Smooth muscle cell (in vitro differentiated cells): ENCODE measurements at regions not wholly inside any gene's neighbourhood (a gene's known extent, or its start where the extent isn't known, plus 50 kb on each side); places are given as distances from the start of the nearest gene placed in this dataset.

Experiments used
- DNase-seq: peaks from one replicate; lab custom pipeline; 2025; ENCODE audit not compliant: unreplicated experiment; lab: John Stamatoyannopoulos, UW
- H2AFZ ChIP-seq: fragments of 200-600 bp; sonication (generic); 2 replicates; pipeline ENCODE4 v1.6.0; 2016; ENCODE audit warnings: antibody characterized with exemption, low read depth, mild to moderate bottlenecking
- H3F3A ChIP-seq: fragments of 200-600 bp; sonication (generic); 2 replicates; pipeline ENCODE4 v1.6.0; 2017; ENCODE audit warnings: antibody characterized with exemption, low read depth
- H3K27ac ChIP-seq: fragments of 200-600 bp; sonication (generic); 2 replicates; pipeline ENCODE4 v1.5.1; 2016; ENCODE audit warnings: low read depth, mild to moderate bottlenecking
- H3K27me3 ChIP-seq: fragments of 200-600 bp; sonication (generic); 2 replicates; pipeline ENCODE4 v1.6.1; 2016; ENCODE audit warnings: low read depth, mild to moderate bottlenecking
- H3K36me3 ChIP-seq: fragments of 200-600 bp; sonication (generic); 2 replicates; pipeline ENCODE4 v1.5.1; 2016; ENCODE audit warnings: low read depth
- H3K4me1 ChIP-seq: fragments of 200-600 bp; sonication (generic); 2 replicates; pipeline ENCODE4 v1.5.1; 2016; ENCODE audit warnings: low read depth
- H3K4me2 ChIP-seq: fragments of 200-600 bp; sonication (generic); 2 replicates; pipeline ENCODE4 v1.6.0; 2016; ENCODE audit warnings: mild to moderate bottlenecking
- H3K4me3 ChIP-seq: fragments of 200-600 bp; sonication (generic); 2 replicates; pipeline ENCODE4 v1.5.1; 2016; ENCODE audit warnings: mild to moderate bottlenecking
- H3K79me2 ChIP-seq: fragments of 200-600 bp; sonication (generic); 2 replicates; pipeline ENCODE4 v1.6.0; 2016; ENCODE audit warnings: low read depth, mild to moderate bottlenecking
- H3K9ac ChIP-seq: fragments of 200-600 bp; sonication (generic); 2 replicates; pipeline ENCODE4 v1.6.0; 2016; ENCODE audit warnings: low read depth
- H3K9me3 ChIP-seq: fragments of 200-600 bp; sonication (generic); replicated peaks from 2 replicates; pipeline ENCODE4 v1.5.1; 2016; ENCODE audit warnings: low read depth
- H4K20me1 ChIP-seq: fragments of 200-600 bp; sonication (generic); 2 replicates; pipeline ENCODE4 v1.6.0; 2016; ENCODE audit warnings: low read depth
- WGBS: methylation state at CpG from one replicate; pipeline ENCODE4 v1.1.7; 2016; ENCODE audit warnings: low lambda C conversion rate; 5-methylcytosine and 5-hydroxymethylcytosine counted together
- TF ChIP-seq, protein P1 (sequence below): fragments of 200-600 bp; sonication (generic); IDR thresholded peaks from 2 replicates; pipeline ENCODE4 v1.5.1; 2017; ENCODE audit warnings: borderline replicate concordance, mild to moderate bottlenecking, antibody characterized with exemption; ENCODE audit not compliant: insufficient read depth, poor library complexity, severe bottlenecking

DNA sequence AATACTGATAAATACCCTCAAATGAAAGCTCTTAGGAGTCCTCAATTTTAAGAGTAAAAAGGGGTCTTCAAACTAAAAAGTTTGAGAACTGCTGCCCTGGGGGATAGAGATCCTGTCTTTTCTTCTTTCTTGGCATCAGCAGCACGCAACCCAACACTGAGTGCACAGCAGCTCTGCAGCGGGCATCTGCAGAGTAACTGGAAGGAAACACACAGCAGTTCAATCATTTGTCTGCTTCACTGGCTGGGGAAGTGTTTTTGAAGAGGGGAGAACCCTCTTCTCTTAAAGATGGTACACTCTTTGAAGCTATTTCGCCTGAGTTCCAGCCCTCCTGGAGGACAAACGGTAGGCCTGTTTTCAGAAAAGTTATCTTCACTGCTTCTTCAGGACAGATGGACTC, 193.6 kb downstream of the FGFR2 start:
- H3K27ac ChIP-seq: no peak overlapping the region

DNA sequence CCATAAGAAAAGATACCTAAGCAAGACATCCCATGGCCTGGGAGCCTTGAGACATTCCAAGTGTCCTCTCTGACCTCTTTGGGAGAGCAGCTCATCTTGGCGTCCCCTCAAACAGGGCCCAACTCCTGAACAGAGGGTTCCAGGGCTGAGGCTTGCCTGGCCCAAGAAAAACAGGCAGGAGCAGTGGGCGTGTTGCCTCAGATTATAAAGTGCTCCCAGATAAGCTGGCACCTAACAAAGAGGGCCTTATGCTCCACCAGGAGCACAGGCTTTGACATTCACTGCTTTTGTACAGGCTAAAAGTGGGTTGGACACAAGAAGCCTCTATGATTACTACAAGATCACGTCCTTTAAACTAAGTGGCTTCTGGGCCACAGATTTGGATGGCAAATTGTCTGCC, 193.1 kb downstream of the FGFR2 start:
- Histone ChIP-seq H3K9me3 (no peaks in the 10 kb centered on the region), H3K79me2 (no peaks in the 10 kb centered on the region), H3K4me1 (no peaks in the 10 kb centered on the region), H2AFZ (no peak overlapping the region), H3K27ac (no peak overlapping the region), H3K9ac (no peak overlapping the region), H3F3A (no peaks in the 10 kb centered on the region), H3K4me3 (no peak overlapping the region), H4K20me1 (no peaks in the 10 kb centered on the region), H3K27me3 (no peaks in the 10 kb centered on the region), H3K4me2 (no peak overlapping the region), H3K36me3 (no peaks in the 10 kb centered on the region)
- DNase-seq: no peak
- 79% methylated on average over 3 of the region's 3 CpGs for WGBS
- TF ChIP-seq, protein P1, sequence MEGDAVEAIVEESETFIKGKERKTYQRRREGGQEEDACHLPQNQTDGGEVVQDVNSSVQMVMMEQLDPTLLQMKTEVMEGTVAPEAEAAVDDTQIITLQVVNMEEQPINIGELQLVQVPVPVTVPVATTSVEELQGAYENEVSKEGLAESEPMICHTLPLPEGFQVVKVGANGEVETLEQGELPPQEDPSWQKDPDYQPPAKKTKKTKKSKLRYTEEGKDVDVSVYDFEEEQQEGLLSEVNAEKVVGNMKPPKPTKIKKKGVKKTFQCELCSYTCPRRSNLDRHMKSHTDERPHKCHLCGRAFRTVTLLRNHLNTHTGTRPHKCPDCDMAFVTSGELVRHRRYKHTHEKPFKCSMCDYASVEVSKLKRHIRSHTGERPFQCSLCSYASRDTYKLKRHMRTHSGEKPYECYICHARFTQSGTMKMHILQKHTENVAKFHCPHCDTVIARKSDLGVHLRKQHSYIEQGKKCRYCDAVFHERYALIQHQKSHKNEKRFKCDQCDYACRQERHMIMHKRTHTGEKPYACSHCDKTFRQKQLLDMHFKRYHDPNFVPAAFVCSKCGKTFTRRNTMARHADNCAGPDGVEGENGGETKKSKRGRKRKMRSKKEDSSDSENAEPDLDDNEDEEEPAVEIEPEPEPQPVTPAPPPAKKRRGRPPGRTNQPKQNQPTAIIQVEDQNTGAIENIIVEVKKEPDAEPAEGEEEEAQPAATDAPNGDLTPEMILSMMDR: no peak

More for the DNA sequence above, 193.6 kb downstream of the FGFR2 start:
- Histone ChIP-seq H3K4me2 (no peak overlapping the region), H4K20me1 (no peaks in the 10 kb centered on the region), H3K4me1 (no peaks in the 10 kb centered on the region), H3K9me3 (no peaks in the 10 kb centered on the region), H3K9ac (no peak overlapping the region), H2AFZ (no peak overlapping the region), H3K4me3 (no peak overlapping the region), H3K36me3 (no peaks in the 10 kb centered on the region), H3K27me3 (no peaks in the 10 kb centered on the region), H3F3A (no peaks in the 10 kb centered on the region), H3K79me2 (no peaks in the 10 kb centered on the region)
- TF ChIP-seq, protein P1: no peak
- DNase-seq: no peak
- WGBS: 92% methylated on average over 4 of the region's 4 CpGs

DNA sequence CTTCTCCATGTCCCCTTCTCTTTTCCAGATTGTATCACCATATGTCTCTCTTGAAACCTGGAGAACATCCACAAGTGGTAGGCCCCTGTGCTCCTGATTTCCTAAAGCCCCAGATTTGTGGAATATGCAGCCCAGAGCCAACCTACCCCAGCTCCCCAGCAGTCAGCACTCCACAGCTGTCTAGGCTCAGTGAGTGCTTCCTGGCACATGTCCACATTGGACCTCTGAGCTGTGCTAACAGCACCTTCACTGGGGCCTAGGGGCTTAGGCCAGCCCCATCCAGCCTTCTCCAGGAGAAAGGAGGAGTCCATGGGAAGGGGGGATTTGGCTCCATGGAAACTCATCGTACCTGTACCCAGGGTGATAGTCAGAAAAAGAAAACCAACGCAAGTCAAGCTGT, 192.7 kb downstream of the FGFR2 start:
- no peaks in the 10 kb centered on the region for H3K36me3 ChIP-seq
- no peaks in the 10 kb centered on the region for H3F3A ChIP-seq
- no peaks in the 10 kb centered on the region for H3K4me1 ChIP-seq
- H3K9ac ChIP-seq: no peak overlapping the region
- 96% methylated on average over 2 of the region's 2 CpGs for WGBS
- no peaks in the 10 kb centered on the region for H3K79me2 ChIP-seq
- no peaks in the 10 kb centered on the region for H4K20me1 ChIP-seq
- H2AFZ ChIP-seq: no peak overlapping the region
- TF ChIP-seq, protein P1: no peak
- H3K27ac ChIP-seq: no peak overlapping the region
- no peak for DNase-seq
- no peak overlapping the region for H3K4me3 ChIP-seq
- H3K4me2 ChIP-seq: no peak overlapping the region
- H3K9me3 ChIP-seq: no peaks in the 10 kb centered on the region
- no peaks in the 10 kb centered on the region for H3K27me3 ChIP-seq

DNA sequence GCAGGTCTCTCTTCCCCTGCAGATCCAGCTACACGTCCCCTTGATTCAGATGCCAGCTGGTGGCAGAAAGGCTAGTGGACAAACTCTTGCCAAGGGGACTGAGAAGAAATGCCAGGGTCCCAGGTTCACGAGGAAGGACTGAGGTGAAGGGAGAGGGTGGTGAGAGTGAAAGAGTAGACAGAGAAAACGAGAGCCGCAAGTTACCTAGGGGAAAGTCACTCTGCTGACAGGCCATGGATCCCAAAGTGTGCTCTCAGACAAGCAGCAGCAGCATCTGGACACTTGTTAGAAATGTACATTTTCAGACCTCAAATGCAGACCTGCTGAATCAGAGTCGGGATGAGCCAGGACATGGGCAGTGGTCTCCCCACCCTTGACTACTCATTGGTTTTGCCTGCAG, 192.3 kb downstream of the FGFR2 start:
- DNase-seq: no peak
- no peaks in the 10 kb centered on the region for H3K27me3 ChIP-seq
- TF ChIP-seq, protein P1: no peak
- H4K20me1 ChIP-seq: no peaks in the 10 kb centered on the region
- WGBS: 89% methylated on average over 5 of the region's 5 CpGs
- H3K9me3 ChIP-seq: no peaks in the 10 kb centered on the region
- H3K4me1 ChIP-seq: no peaks in the 10 kb centered on the region
- H3K79me2 ChIP-seq: no peaks in the 10 kb centered on the region
- no peak overlapping the region for H2AFZ ChIP-seq
- H3K36me3 ChIP-seq: no peaks in the 10 kb centered on the region
- H3K9ac ChIP-seq: no peak overlapping the region
- no peak overlapping the region for H3K4me3 ChIP-seq
- H3K4me2 ChIP-seq: no peak overlapping the region
- no peak overlapping the region for H3K27ac ChIP-seq
- H3F3A ChIP-seq: no peaks in the 10 kb centered on the region
